Suppressor macrophage treated with lipopolysaccharide for 4 hours (primary cell): ENCODE measurements at regions not wholly inside any gene's neighbourhood (a gene's known extent, or its start where the extent isn't known, plus 50 kb on each side); places are given as distances from the start of the nearest gene placed in this dataset.

ENCODE experiments used
- DNase-seq: peaks from one replicate; pipeline ENCODE4 v3.0.0-alpha.2; 2020

- DNase-seq = no peak
These were observed 479.8 kb upstream of the SEMA3A start for GRCh38 chr7:84674236-84674913.

- no peak for DNase-seq
These were observed 474.7 kb upstream of the SEMA3A start for GRCh38 chr7:84669177-84669732.

- DNase-seq = no peak
These were observed 473.5 kb upstream of the SEMA3A start for GRCh38 chr7:84668116-84668515.

- no peak for DNase-seq
These were observed 472.1 kb upstream of the SEMA3A start for GRCh38 chr7:84666651-84667050.

- no peak for DNase-seq
These were observed 470.8 kb upstream of the SEMA3A start for GRCh38 chr7:84665339-84665738.

- no peak for DNase-seq
These were observed 470.0 kb upstream of the SEMA3A start for GRCh38 chr7:84664626-84665025.

GRCh38 chr7:84663224-84663623 is 468.6 kb upstream of the SEMA3A start:
- no peak for DNase-seq

- DNase-seq = no peak
These were observed 463.7 kb upstream of the SEMA3A start for GRCh38 chr7:84658286-84658685.

GRCh38 chr7:84654273-84654672 is 459.7 kb upstream of the SEMA3A start:
- DNase-seq = no peak

- no peak for DNase-seq
These were observed 457.3 kb upstream of the SEMA3A start for GRCh38 chr7:84651876-84652275.

- DNase-seq = no peak
These were observed 453.5 kb upstream of the SEMA3A start for GRCh38 chr7:84647797-84648757.

GRCh38 chr7:84642611-84643010 is 448.0 kb upstream of the SEMA3A start:
- DNase-seq = no peak

GRCh38 chr7:84640637-84641036 is 446.0 kb upstream of the SEMA3A start:
- no peak for DNase-seq

- no peak for DNase-seq
These were observed 443.7 kb upstream of the SEMA3A start for GRCh38 chr7:84638339-84638697.

GRCh38 chr7:84637568-84638338 is 443.2 kb upstream of the SEMA3A start:
- DNase-seq = peak; percentile 27

- no peak for DNase-seq
These were observed 437.3 kb upstream of the SEMA3A start for GRCh38 chr7:84631913-84632312.

- DNase-seq = no peak
These were observed 435.2 kb upstream of the SEMA3A start for GRCh38 chr7:84629640-84630318.

GRCh38 chr7:84629216-84629615 is 434.6 kb upstream of the SEMA3A start:
- DNase-seq = no peak

GRCh38 chr7:84627250-84627649 is 432.7 kb upstream of the SEMA3A start:
- no peak for DNase-seq

- no peak for DNase-seq
These were observed 430.3 kb upstream of the SEMA3A start for GRCh38 chr7:84624927-84625326.

GRCh38 chr7:84624527-84624926 is 429.9 kb upstream of the SEMA3A start:
- no peak for DNase-seq

GRCh38 chr7:84617265-84618030 is 422.9 kb upstream of the SEMA3A start:
- no peak for DNase-seq
